HEK293 (cell line): ENCODE measurements at regions not wholly inside any gene's neighbourhood (a gene's known extent, or its start where the extent isn't known, plus 50 kb on each side); places are given as distances from the start of the nearest gene placed in this dataset.

Source experiments
- EGR2 ChIP-seq: fragments of 450-650 bp; formaldehyde crosslinking; IDR thresholded peaks from 2 replicates; pipeline ENCODE4 v1.5.1; 2016; ENCODE audit warnings: low read depth, missing biosample characterization, missing genetic modification characterization
- GLI2 ChIP-seq: fragments of 450-650 bp; formaldehyde crosslinking; IDR thresholded peaks from 2 replicates; pipeline ENCODE4; 2017; ENCODE audit warnings: missing biosample characterization, missing genetic modification characterization, low read depth, borderline replicate concordance
- IKZF3 ChIP-seq: fragments of 450-650 bp; IDR thresholded peaks from 2 replicates; pipeline ENCODE4 v1.5.0; 2018; ENCODE audit warnings: missing biosample characterization, mild to moderate bottlenecking, missing genetic modification characterization, moderate library complexity
- KLF1 ChIP-seq: fragments of 450-650 bp; formaldehyde crosslinking; IDR thresholded peaks from 2 replicates; pipeline ENCODE4 v1.5.1; 2016; ENCODE audit warnings: missing biosample characterization, missing genetic modification characterization
- KLF8 ChIP-seq: fragments of 450-650 bp; formaldehyde crosslinking; IDR thresholded peaks from 2 replicates; pipeline ENCODE4 v1.5.1; 2016; ENCODE audit warnings: missing biosample characterization, missing genetic modification characterization
- OSR2 ChIP-seq: fragments of 450-650 bp; formaldehyde crosslinking; IDR thresholded peaks from 2 replicates; pipeline ENCODE4 v1.5.1; 2016; ENCODE audit warnings: missing biosample characterization, missing genetic modification characterization
- RBAK ChIP-seq: fragments of 450-650 bp; formaldehyde crosslinking; IDR thresholded peaks from 2 replicates; pipeline ENCODE4 v1.5.1; 2016; ENCODE audit warnings: missing biosample characterization, missing genetic modification characterization
- SALL2 ChIP-seq: fragments of 450-650 bp; formaldehyde crosslinking; IDR thresholded peaks from 2 replicates; pipeline ENCODE4 v1.5.0; 2017; ENCODE audit warnings: missing biosample characterization, mild to moderate bottlenecking, missing genetic modification characterization, borderline replicate concordance
- ZBTB17 ChIP-seq: fragments of 450-650 bp; formaldehyde crosslinking; IDR thresholded peaks from 2 replicates; pipeline ENCODE4 v1.5.1; 2016; ENCODE audit warnings: missing biosample characterization, missing genetic modification characterization
- ZFP37 ChIP-seq: fragments of 450-650 bp; formaldehyde crosslinking; IDR thresholded peaks from 2 replicates; pipeline ENCODE4 v1.5.1; 2016; ENCODE audit warnings: missing biosample characterization, missing genetic modification characterization
- ZIC2 ChIP-seq: fragments of 450-650 bp; formaldehyde crosslinking; IDR thresholded peaks from 2 replicates; pipeline ENCODE4 v1.5.1; 2016; ENCODE audit warnings: missing biosample characterization, missing genetic modification characterization
- ZNF10 ChIP-seq: fragments of 450-650 bp; formaldehyde crosslinking; IDR thresholded peaks from 2 replicates; pipeline ENCODE4 v1.5.1; 2017; ENCODE audit warnings: missing biosample characterization, missing genetic modification characterization
- ZNF138 ChIP-seq: fragments of 450-650 bp; formaldehyde crosslinking; IDR thresholded peaks from 2 replicates; pipeline ENCODE4 v1.5.1; 2016; ENCODE audit warnings: missing biosample characterization, missing genetic modification characterization, borderline replicate concordance
- ZNF157 ChIP-seq: fragments of 450-650 bp; formaldehyde crosslinking; IDR thresholded peaks from 2 replicates; pipeline ENCODE4 v1.5.1; 2016; ENCODE audit warnings: missing biosample characterization, missing genetic modification characterization
- ZNF211 ChIP-seq: fragments of 450-650 bp; formaldehyde crosslinking; IDR thresholded peaks from 2 replicates; pipeline ENCODE4 v1.5.1; 2016; ENCODE audit warnings: low read depth, missing biosample characterization, missing genetic modification characterization
- ZNF24 ChIP-seq: fragments of 450-650 bp; formaldehyde crosslinking; IDR thresholded peaks from 2 replicates; pipeline ENCODE4 v1.5.1; 2016; ENCODE audit warnings: missing biosample characterization, missing genetic modification characterization
- ZNF266 ChIP-seq: fragments of 450-650 bp; formaldehyde crosslinking; IDR thresholded peaks from 2 replicates; pipeline ENCODE4 v1.5.1; 2016; ENCODE audit warnings: missing biosample characterization, missing genetic modification characterization, low read depth
- ZNF280C ChIP-seq: fragments of 450-650 bp; formaldehyde crosslinking; IDR thresholded peaks from 2 replicates; pipeline ENCODE4 v1.5.1; 2016; ENCODE audit warnings: missing biosample characterization, missing genetic modification characterization
- ZNF292 ChIP-seq: fragments of 450-650 bp; formaldehyde crosslinking; IDR thresholded peaks from 2 replicates; pipeline ENCODE4 v1.5.1; 2016; ENCODE audit warnings: low read depth, missing biosample characterization, missing genetic modification characterization, borderline replicate concordance
- ZNF311 ChIP-seq: fragments of 450-650 bp; formaldehyde crosslinking; IDR thresholded peaks from 2 replicates; pipeline ENCODE4 v1.5.1; 2017; ENCODE audit warnings: missing biosample characterization, missing genetic modification characterization, borderline replicate concordance
- ZNF391 ChIP-seq: fragments of 450-650 bp; formaldehyde crosslinking; IDR thresholded peaks from 2 replicates; pipeline ENCODE4 v1.5.1; 2016; ENCODE audit warnings: low read depth, missing biosample characterization, missing genetic modification characterization, borderline replicate concordance
- ZNF404 ChIP-seq: fragments of 450-650 bp; formaldehyde crosslinking; IDR thresholded peaks from 2 replicates; pipeline ENCODE4 v1.5.1; 2017; ENCODE audit warnings: missing biosample characterization, missing genetic modification characterization
- ZNF423 ChIP-seq: fragments of 450-650 bp; formaldehyde crosslinking; IDR thresholded peaks from 2 replicates; pipeline ENCODE4 v1.5.1; 2016; ENCODE audit warnings: missing biosample characterization, missing genetic modification characterization
- ZNF501 ChIP-seq: fragments of 450-650 bp; formaldehyde crosslinking; IDR thresholded peaks from 2 replicates; pipeline ENCODE4 v1.5.1; 2016; ENCODE audit warnings: missing biosample characterization, missing genetic modification characterization
- ZNF514 ChIP-seq: fragments of 450-650 bp; formaldehyde crosslinking; IDR thresholded peaks from 2 replicates; pipeline ENCODE4 v1.5.1; 2016; ENCODE audit warnings: missing biosample characterization, missing genetic modification characterization
- ZNF548 ChIP-seq: fragments of 450-650 bp; formaldehyde crosslinking; IDR thresholded peaks from 2 replicates; pipeline ENCODE4 v1.5.1; 2016; ENCODE audit warnings: missing biosample characterization, missing genetic modification characterization
- ZNF585B ChIP-seq: fragments of 450-650 bp; formaldehyde crosslinking; IDR thresholded peaks from 2 replicates; pipeline ENCODE4 v1.5.1; 2016; ENCODE audit warnings: missing biosample characterization, missing genetic modification characterization
- ZNF600 ChIP-seq: fragments of 450-650 bp; formaldehyde crosslinking; IDR thresholded peaks from 2 replicates; pipeline ENCODE4 v1.5.1; 2016; ENCODE audit warnings: missing biosample characterization, missing genetic modification characterization
- ZNF692 ChIP-seq: fragments of 450-650 bp; formaldehyde crosslinking; IDR thresholded peaks from 2 replicates; pipeline ENCODE4 v1.5.1; 2016; ENCODE audit warnings: missing biosample characterization, missing genetic modification characterization
- ZNF707 ChIP-seq: fragments of 450-650 bp; formaldehyde crosslinking; IDR thresholded peaks from 2 replicates; pipeline ENCODE4 v1.5.1; 2016; ENCODE audit warnings: missing biosample characterization, missing genetic modification characterization
- ZNF791 ChIP-seq: fragments of 450-650 bp; formaldehyde crosslinking; IDR thresholded peaks from 2 replicates; pipeline ENCODE4 v1.5.1; 2016; ENCODE audit warnings: missing biosample characterization, missing genetic modification characterization
- ZNF792 ChIP-seq: fragments of 450-650 bp; formaldehyde crosslinking; IDR thresholded peaks from 2 replicates; pipeline ENCODE4 v1.5.1; 2016; ENCODE audit warnings: missing biosample characterization, missing genetic modification characterization
- ZNF837 ChIP-seq: fragments of 450-650 bp; formaldehyde crosslinking; IDR thresholded peaks from 2 replicates; pipeline ENCODE4 v1.5.1; 2016; ENCODE audit warnings: missing biosample characterization, missing genetic modification characterization
- TF ChIP-seq, protein P1 (sequence below): fragments of 450-650 bp; IDR thresholded peaks from 2 replicates; pipeline ENCODE4 v1.5.1; 2018; ENCODE audit warnings: missing biosample characterization, missing genetic modification characterization
- TF ChIP-seq, protein P2 (sequence below): fragments of 450-650 bp; formaldehyde crosslinking; IDR thresholded peaks from 2 replicates; pipeline ENCODE4 v1.5.1; 2016; ENCODE audit warnings: missing biosample characterization, missing genetic modification characterization

DNA sequence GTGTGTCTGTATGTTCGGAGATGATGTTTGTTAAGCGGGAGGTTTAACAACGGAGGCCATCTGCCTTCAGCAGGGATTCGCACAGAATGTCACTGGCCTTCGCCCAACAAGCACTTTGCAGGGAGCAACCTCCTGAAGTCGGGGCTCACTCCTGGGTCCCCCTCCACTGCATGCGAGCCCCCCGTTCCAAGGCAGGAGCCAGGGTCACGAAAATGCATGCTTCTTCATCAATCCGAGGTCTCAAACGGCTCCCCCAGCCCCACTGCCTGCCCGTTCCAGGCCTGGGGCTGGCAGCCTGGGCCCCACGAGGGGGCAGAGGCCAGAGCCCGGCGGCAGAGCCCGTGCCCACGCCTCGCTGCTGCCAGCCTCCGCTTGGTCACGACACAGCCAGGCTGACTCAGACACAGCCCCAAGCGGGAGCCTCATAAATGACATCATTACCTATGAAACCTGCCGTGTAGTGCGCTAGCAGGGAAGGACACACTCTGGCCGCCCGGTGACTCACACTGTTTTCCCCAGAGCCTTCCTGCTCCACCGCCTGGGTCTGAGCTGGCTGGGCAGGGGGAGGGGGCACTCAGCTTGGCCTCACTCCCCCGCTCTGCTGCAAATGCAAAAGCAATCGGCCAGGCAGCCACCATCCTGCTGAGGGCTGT, 169.5 kb upstream of the RTL1 start (continued):
- TF ChIP-seq ZNF514: no peak
- TF ChIP-seq ZNF157 (tag by site-specific recombination): no peak
- TF ChIP-seq ZNF266 (tag by site-specific recombination): no peak
- TF ChIP-seq, protein P1, sequence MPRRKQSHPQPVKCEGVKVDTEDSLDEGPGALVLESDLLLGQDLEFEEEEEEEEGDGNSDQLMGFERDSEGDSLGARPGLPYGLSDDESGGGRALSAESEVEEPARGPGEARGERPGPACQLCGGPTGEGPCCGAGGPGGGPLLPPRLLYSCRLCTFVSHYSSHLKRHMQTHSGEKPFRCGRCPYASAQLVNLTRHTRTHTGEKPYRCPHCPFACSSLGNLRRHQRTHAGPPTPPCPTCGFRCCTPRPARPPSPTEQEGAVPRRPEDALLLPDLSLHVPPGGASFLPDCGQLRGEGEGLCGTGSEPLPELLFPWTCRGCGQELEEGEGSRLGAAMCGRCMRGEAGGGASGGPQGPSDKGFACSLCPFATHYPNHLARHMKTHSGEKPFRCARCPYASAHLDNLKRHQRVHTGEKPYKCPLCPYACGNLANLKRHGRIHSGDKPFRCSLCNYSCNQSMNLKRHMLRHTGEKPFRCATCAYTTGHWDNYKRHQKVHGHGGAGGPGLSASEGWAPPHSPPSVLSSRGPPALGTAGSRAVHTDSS (tag by site-specific recombination): no peak
- no peak for TF ChIP-seq ZNF707
- TF ChIP-seq ZBTB17 (tag by site-specific recombination): peak; percentile 87
- no peak for TF ChIP-seq GLI2 (tag by site-specific recombination)
- TF ChIP-seq ZNF501 (tag by site-specific recombination): no peak
- TF ChIP-seq ZNF292 (tag by site-specific recombination): no peak
- TF ChIP-seq ZIC2 (tag by site-specific recombination): peak; percentile 99
- TF ChIP-seq ZNF311 (tag by site-specific recombination): no peak
- TF ChIP-seq KLF1 (tag by site-specific recombination): peak; percentile 64
- TF ChIP-seq ZNF837: no peak
- TF ChIP-seq ZNF138: no peak
- TF ChIP-seq ZNF791: no peak
- peak; percentile 93 for TF ChIP-seq ZNF600 (tag by site-specific recombination)
- TF ChIP-seq ZNF391 (tag by site-specific recombination): no peak; the same call in 1 of the 2 replicates
- TF ChIP-seq, protein P2, sequence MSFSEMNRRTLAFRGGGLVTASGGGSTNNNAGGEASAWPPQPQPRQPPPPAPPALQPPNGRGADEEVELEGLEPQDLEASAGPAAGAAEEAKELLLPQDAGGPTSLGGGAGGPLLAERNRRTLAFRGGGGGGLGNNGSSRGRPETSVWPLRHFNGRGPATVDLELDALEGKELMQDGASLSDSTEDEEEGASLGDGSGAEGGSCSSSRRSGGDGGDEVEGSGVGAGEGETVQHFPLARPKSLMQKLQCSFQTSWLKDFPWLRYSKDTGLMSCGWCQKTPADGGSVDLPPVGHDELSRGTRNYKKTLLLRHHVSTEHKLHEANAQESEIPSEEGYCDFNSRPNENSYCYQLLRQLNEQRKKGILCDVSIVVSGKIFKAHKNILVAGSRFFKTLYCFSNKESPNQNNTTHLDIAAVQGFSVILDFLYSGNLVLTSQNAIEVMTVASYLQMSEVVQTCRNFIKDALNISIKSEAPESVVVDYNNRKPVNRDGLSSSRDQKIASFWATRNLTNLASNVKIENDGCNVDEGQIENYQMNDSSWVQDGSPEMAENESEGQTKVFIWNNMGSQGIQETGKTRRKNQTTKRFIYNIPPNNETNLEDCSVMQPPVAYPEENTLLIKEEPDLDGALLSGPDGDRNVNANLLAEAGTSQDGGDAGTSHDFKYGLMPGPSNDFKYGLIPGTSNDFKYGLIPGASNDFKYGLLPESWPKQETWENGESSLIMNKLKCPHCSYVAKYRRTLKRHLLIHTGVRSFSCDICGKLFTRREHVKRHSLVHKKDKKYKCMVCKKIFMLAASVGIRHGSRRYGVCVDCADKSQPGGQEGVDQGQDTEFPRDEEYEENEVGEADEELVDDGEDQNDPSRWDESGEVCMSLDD (tag by site-specific recombination): no peak; the same call in 1 of the 2 replicates
- TF ChIP-seq ZNF24: peak; percentile 76
- peak; percentile 93 for TF ChIP-seq KLF8
- peak; percentile 86 for TF ChIP-seq IKZF3 (tag by site-specific recombination)
- peak; percentile 86 for TF ChIP-seq ZNF692 (tag by site-specific recombination)
- no peak for TF ChIP-seq ZNF211 (tag by site-specific recombination)
- no peak for TF ChIP-seq SALL2
- TF ChIP-seq ZNF10 (tag by site-specific recombination): 0 out of 2 replicates have a peak, but pooled peaks have one; percentile 63
- TF ChIP-seq EGR2 (tag by site-specific recombination): peak; percentile 85; the same call in 1 of the 2 replicates
- no peak for TF ChIP-seq ZNF548 (tag by site-specific recombination)
- TF ChIP-seq ZNF423 (tag by site-specific recombination): peak; percentile 88
- TF ChIP-seq RBAK: no peak
- 0 out of 2 replicates have a peak, but pooled peaks have one; percentile 53 for TF ChIP-seq ZFP37 (tag by site-specific recombination)
- TF ChIP-seq ZNF585B (tag by site-specific recombination): no peak
- TF ChIP-seq ZNF404 (tag by site-specific recombination): no peak
- 0 out of 2 replicates have a peak, but pooled peaks have one; percentile 21 for TF ChIP-seq OSR2 (tag by site-specific recombination)
- no peak for TF ChIP-seq ZNF280C (tag by site-specific recombination)
- no peak for TF ChIP-seq ZNF792 (tag by site-specific recombination)
